ENCODE measurements at regions not wholly inside any gene's neighbourhood (a gene's known extent, or its start where the extent isn't known, plus 50 kb on each side); places are given as distances from the start of the nearest gene placed in this dataset.

DNA sequence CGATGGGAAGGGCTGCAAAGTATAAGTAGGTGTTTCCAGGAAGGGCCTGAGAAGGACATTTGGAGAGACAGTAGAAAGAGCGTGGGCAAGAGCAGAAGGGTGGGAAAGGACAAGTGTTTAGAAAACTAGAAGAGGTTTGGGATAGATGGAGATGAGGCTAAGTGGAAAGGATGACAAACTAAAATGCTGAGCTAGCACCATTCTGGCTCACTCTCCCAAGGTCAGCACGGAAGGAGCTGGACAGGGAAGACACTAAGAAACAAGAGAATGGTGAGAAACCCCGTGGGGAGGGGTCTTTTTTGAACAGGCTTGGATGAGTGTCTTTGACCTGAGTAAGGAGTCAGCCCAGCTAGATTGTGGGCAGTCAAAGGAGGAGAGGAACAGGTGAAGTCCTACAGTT lies 286.0 kb downstream of the CDK5RAP2 start:
- Histone ChIP-seq H3K9me3 (no peaks in the 10 kb centered on the region), H3K4me1 (no peaks in the 10 kb centered on the region), H3K36me3 (no peaks in the 10 kb centered on the region), H3K4me3 (no peak overlapping the region), H3K27ac (no peak overlapping the region), H3K27me3 (no peaks in the 10 kb centered on the region)
- TF ChIP-seq, protein P1, sequence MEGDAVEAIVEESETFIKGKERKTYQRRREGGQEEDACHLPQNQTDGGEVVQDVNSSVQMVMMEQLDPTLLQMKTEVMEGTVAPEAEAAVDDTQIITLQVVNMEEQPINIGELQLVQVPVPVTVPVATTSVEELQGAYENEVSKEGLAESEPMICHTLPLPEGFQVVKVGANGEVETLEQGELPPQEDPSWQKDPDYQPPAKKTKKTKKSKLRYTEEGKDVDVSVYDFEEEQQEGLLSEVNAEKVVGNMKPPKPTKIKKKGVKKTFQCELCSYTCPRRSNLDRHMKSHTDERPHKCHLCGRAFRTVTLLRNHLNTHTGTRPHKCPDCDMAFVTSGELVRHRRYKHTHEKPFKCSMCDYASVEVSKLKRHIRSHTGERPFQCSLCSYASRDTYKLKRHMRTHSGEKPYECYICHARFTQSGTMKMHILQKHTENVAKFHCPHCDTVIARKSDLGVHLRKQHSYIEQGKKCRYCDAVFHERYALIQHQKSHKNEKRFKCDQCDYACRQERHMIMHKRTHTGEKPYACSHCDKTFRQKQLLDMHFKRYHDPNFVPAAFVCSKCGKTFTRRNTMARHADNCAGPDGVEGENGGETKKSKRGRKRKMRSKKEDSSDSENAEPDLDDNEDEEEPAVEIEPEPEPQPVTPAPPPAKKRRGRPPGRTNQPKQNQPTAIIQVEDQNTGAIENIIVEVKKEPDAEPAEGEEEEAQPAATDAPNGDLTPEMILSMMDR (IDR thresholded peaks at IDR 0.05): no peak
- DNase-seq (ENCODE audit: low spot score in 2 of 2): no peak
- intact Hi-C loops (cut with DNase I): no loop called here

DNA sequence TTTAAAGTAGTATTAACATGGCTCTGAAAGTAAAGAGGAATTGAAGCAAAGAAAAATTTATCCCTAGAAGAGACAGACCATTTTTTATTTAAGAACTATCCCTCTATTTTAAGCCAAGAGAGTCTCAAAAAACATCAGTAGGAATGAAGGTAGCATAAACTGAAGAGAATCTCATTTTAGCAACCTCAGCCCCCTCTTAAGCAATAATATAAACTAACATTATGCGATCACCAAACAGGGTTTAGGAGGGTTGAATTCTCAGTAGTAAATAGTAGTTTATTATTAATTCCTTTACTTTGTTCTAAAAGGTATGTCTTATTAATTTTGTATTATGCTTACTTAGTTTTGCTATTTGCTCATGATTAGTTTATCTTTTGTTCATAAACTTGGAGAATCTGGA lies 287.4 kb downstream of the CDK5RAP2 start:
- Histone ChIP-seq H3K4me3 (no peak overlapping the region), H3K4me1 (no peaks in the 10 kb centered on the region), H3K27ac (no peak overlapping the region), H3K9me3 (no peaks in the 10 kb centered on the region), H3K27me3 (no peaks in the 10 kb centered on the region), H3K36me3 (no peaks in the 10 kb centered on the region)
- intact Hi-C loops (cut with DNase I): no loop called here
- TF ChIP-seq, protein P1 (IDR thresholded peaks at IDR 0.05): no peak
- no peak for DNase-seq (ENCODE audit: low spot score in 2 of 2)

DNA sequence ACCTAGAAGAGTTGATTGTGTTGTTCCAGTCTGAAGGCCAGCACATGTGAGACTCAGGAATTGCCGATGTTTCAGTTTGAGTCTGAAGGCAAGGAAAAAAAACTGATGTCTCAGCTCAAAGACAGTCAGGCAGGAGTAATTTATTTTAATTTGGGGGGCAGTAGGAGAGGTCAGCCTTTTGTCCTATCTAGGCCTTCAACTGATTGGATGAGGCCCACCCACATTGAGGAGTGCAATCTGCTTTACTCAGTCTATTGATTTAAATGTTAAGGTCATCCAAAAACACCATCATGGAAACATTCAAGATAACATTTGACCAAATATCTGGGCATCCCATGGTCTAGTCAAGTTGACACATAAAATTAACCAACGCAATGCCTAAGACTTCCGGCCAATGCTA lies 288.9 kb downstream of the CDK5RAP2 start:
- TF ChIP-seq, protein P1 (IDR thresholded peaks at IDR 0.05): no peak
- H3K4me1 ChIP-seq: no peaks in the 10 kb centered on the region
- no peak overlapping the region for H3K4me3 ChIP-seq
- intact Hi-C loops (cut with DNase I): no loop called here
- DNase-seq (ENCODE audit: low spot score in 2 of 2): no peak
- no peaks in the 10 kb centered on the region for H3K36me3 ChIP-seq
- no peak overlapping the region for H3K27ac ChIP-seq
- H3K27me3 ChIP-seq: no peaks in the 10 kb centered on the region
- no peaks in the 10 kb centered on the region for H3K9me3 ChIP-seq

DNA sequence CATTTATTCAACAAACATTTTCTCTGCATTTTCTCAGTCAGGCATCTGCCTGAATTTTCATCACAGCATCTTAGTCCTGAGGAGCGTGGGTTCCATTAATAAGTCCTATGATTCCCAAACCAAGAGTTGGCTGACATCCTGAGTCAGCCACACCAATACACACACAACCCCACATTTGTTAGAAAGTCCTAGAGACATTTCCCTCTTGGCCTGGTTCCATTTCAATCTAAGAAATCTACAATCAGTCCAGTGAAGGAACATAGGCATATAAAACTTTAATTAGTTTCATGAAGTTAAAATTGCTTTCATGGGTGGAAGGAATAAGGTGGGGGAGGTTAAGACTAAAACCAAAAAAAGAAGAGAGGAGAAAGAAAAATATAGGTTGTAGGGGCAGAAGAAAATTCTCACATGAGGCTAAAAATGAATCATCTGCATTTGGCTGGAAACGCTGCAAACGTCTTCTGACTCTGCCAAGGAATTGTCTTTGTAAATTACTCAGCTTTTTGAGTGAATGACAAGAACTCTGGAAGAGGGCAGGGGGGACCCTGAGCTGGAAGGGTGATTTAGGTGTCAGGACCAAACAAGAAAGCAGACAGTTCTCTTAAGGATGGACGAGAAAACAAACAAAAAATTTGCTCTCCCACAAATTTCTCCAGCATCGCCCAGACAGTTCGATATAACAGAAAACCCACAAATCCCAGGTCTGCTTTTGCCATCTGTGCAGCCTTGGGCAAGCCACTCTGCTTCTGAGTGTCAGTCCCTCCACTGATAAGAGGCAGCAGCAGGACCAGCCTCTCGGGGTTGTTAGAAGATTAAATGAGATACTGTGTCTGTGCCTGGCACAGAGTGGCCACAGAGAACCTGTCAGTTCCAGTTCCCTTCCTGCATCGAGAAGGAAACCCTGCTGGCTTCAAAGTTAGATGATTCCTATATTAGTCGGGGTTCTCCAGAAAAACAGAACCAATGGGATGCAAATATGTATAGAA lies 289.7 kb downstream of the CDK5RAP2 start:
- no peak for DNase-seq (ENCODE audit: low spot score in 2 of 2)
- Histone ChIP-seq H3K27ac (no peak overlapping the region), H3K4me3 (no peak overlapping the region), H3K36me3 (no peaks in the 10 kb centered on the region), H3K4me1 (no peaks in the 10 kb centered on the region), H3K27me3 (no peaks in the 10 kb centered on the region), H3K9me3 (no peaks in the 10 kb centered on the region)
- intact Hi-C loops (cut with DNase I): no loop called here
- TF ChIP-seq, protein P1 (IDR thresholded peaks at IDR 0.05): no peak

DNA sequence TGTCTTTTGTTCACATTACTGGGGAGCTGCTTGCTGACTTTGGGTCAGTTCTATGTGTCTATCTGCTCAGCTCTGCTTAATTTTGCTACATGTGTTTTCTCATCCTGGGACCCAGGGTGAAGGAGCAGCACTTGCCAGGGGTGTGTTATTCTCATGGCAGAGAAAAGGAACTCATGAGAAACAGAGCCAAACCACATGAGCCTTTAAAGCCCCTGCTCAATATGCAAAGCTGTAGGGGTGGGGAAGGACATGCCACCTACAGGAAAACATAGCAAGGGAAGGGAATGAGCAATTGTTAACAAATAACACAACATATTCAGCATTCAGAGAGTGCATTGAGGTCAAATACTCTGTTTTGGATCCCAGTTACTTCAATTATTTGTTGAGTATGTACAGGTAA lies 290.9 kb downstream of the CDK5RAP2 start:
- TF ChIP-seq, protein P1 (IDR thresholded peaks at IDR 0.05): no peak
- Histone ChIP-seq H3K36me3 (no peaks in the 10 kb centered on the region), H3K27me3 (no peaks in the 10 kb centered on the region), H3K27ac (no peak overlapping the region), H3K4me1 (no peaks in the 10 kb centered on the region), H3K4me3 (no peak overlapping the region), H3K9me3 (no peaks in the 10 kb centered on the region)
- DNase-seq (ENCODE audit: low spot score in 2 of 2): no peak
- intact Hi-C loops (cut with DNase I): no loop called here

All from ascending aorta (tissue), 2 donors.